SK-N-MC (cell line): ENCODE measurements at regions not wholly inside any gene's neighbourhood (a gene's known extent, or its start where the extent isn't known, plus 50 kb on each side); places are given as distances from the start of the nearest gene placed in this dataset.
"Not testable (repeated sequence)": the region's sequence is repeated elsewhere in the genome, so short reads cannot be mapped to it uniquely, and the experiment has no call there.

Source experiments
- DNase-seq: peaks from one replicate; pipeline ENCODE4 v3.0.0-alpha.2; 2011; ENCODE audit warnings: low read depth, low spot score
- H3K27ac ChIP-seq: fragments of 200-600 bp; sonication (generic); 2 replicates; pipeline ENCODE4 v1.5.1; 2016; ENCODE audit warnings: mixed run types
- H3K36me3 ChIP-seq: fragments of 200-600 bp; sonication (generic); 2 replicates; pipeline ENCODE4 v1.6.1; 2017; ENCODE audit warnings: antibody characterized with exemption, low read length, mixed read lengths; ENCODE audit not compliant: insufficient read depth
- H3K4me3 ChIP-seq: fragments of 200-600 bp; sonication (generic); 2 replicates; pipeline ENCODE4 v1.5.1; 2016
- H3K9ac ChIP-seq: fragments of 200-600 bp; sonication (generic); 2 replicates; pipeline ENCODE4 v1.8.0; 2017; ENCODE audit warnings: mixed run types, mixed read lengths; ENCODE audit not compliant: insufficient read length
- H3K9me3 ChIP-seq: fragments of 200-600 bp; sonication (generic); 2 replicates; pipeline ENCODE4 v1.6.1; 2017; ENCODE audit warnings: low read depth, mild to moderate bottlenecking, antibody characterized with exemption, low read length, moderate library complexity, mixed read lengths
- EZH2 ChIP-seq: fragments of 200-600 bp; sonication (generic); IDR thresholded peaks from one replicate; pipeline ENCODE4 v1.6.1; 2017; ENCODE audit warnings: antibody characterized with exemption
- FOXP2 ChIP-seq: optimal IDR thresholded peaks from 2 replicates; pipeline ENCODE3; 2011; ENCODE audit warnings: mild to moderate bottlenecking, moderate library complexity; ENCODE audit not compliant: insufficient read depth; ENCODE audit errors: extremely low read length, control extremely low read depth
- POLR2AphosphoS5 ChIP-seq: IDR thresholded peaks from 2 replicates; pipeline ENCODE4 v1.6.1; 2012; ENCODE audit warnings: mild to moderate bottlenecking, low read depth, low read length, borderline replicate concordance

GRCh38 chr11:112346586-112346985 lies 85.9 kb upstream of the PLET1 start:
- no peak for DNase-seq
- H3K36me3 ChIP-seq = no peaks in the 10 kb centered on the region
- TF ChIP-seq EZH2 (no peak), FOXP2 (no peak), POLR2AphosphoS5 (no peak)
- no peaks in the 10 kb centered on the region for H3K9me3 ChIP-seq
- no peak overlapping the region for H3K4me3 ChIP-seq
- no peak overlapping the region for H3K9ac ChIP-seq
- H3K27ac ChIP-seq = no peak overlapping the region

GRCh38 chr11:112348480-112349029 lies 87.9 kb upstream of the PLET1 start:
- no peak for DNase-seq
- Histone ChIP-seq H3K9me3 (no peaks in the 10 kb centered on the region), H3K27ac (no peak overlapping the region), H3K4me3 (no peak overlapping the region), H3K9ac (no peak overlapping the region), H3K36me3 (no peaks in the 10 kb centered on the region)
- TF ChIP-seq FOXP2 = no peak
- TF ChIP-seq EZH2 = no peak
- TF ChIP-seq POLR2AphosphoS5 = no peak

DNA sequence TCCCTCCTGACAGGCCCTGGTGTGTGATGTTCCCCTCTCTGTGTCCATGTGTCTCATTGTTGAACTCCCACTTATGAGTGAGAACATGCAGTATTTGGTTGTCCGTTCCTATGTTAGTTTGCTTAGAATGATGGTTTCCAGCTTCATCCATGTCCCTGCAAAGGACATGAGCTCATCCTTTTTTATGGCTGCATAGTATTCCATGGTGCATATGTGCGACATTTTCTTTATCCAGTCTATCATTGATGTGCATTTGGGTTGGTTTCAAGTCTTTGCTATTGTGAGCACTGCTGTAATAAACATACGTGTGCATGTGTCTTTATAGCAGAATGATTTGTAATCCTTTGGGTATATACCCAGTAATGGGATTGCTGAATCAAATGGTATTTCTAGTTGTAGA lies 90.8 kb upstream of the PLET1 start:
- not testable (repeated sequence) for H3K9me3 ChIP-seq, H3K36me3 ChIP-seq, H3K9ac ChIP-seq, DNase-seq, H3K4me3 ChIP-seq, H3K27ac ChIP-seq

DNA sequence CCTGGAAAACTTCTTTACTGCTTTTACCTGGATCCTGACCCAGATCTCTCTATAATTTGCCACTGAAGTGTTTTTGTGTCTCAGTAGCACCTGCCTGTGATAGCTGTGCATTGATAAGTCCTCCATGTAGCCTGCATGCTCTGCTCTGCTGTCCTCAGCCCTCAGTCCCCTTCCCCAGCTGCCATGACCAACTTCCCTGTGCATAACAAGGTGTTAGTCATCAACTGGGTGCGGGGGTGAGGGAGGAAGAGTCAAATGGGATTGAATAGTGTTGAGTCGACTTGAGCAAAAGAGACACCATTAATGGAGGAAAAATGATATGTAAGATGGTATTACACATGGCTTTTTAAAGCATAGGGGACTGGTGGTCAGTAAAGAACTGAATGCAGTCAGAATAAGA lies 92.2 kb upstream of the PLET1 start:
- Histone ChIP-seq H3K4me3 (no peak overlapping the region), H3K36me3 (no peaks in the 10 kb centered on the region), H3K9me3 (no peaks in the 10 kb centered on the region), H3K27ac (no peak overlapping the region), H3K9ac (no peak overlapping the region)
- no peak for DNase-seq
- TF ChIP-seq POLR2AphosphoS5 (no peak), EZH2 (no peak), FOXP2 (no peak)

GRCh38 chr11:112354364-112354763 lies 93.7 kb upstream of the PLET1 start:
- H3K9me3 ChIP-seq = no peaks in the 10 kb centered on the region
- TF ChIP-seq EZH2 (no peak), POLR2AphosphoS5 (no peak), FOXP2 (no peak)

GRCh38 chr11:112355726-112356125 lies 95.1 kb upstream of the PLET1 start:
- DNase-seq = no peak

More at GRCh38 chr11:112354364-112354763, 93.7 kb upstream of the PLET1 start:
- H3K27ac ChIP-seq = no peak overlapping the region
- no peak overlapping the region for H3K4me3 ChIP-seq
- DNase-seq = no peak
- no peak overlapping the region for H3K9ac ChIP-seq
- no peaks in the 10 kb centered on the region for H3K36me3 ChIP-seq

GRCh38 chr11:112357488-112357887 lies 96.8 kb upstream of the PLET1 start:
- no peak for DNase-seq
- TF ChIP-seq FOXP2 (no peak), EZH2 (no peak), POLR2AphosphoS5 (no peak)
- Histone ChIP-seq H3K4me3 (no peak overlapping the region), H3K9me3 (no peaks in the 10 kb centered on the region), H3K9ac (no peak overlapping the region), H3K36me3 (no peaks in the 10 kb centered on the region), H3K27ac (no peak overlapping the region)

More at GRCh38 chr11:112355726-112356125, 95.1 kb upstream of the PLET1 start:
- Histone ChIP-seq H3K36me3 (no peaks in the 10 kb centered on the region), H3K27ac (no peak overlapping the region), H3K9ac (no peak overlapping the region), H3K4me3 (no peak overlapping the region), H3K9me3 (no peaks in the 10 kb centered on the region)
- no peak for TF ChIP-seq FOXP2

DNA sequence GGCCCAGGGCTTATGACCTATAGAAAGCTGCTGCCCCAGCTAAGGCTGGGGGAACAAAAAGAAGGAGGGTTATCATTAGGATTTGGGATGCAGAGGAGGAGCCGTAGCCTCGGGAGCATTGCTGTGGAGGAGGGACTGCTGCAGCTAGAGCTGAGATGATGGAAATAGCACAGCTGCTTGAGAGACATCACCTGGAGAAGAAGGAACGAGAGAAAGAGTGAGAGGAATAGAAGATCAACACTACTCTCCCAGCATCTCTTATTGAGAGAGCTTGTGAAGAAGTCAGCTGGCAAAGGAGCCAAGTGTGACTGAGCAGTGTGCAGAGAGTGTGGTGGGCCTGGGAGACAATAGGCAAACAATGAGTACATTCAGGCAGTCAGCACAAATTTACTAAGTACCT lies 100.7 kb upstream of the PLET1 start:
- Histone ChIP-seq H3K9me3 (no peaks in the 10 kb centered on the region), H3K36me3 (no peaks in the 10 kb centered on the region), H3K9ac (no peak overlapping the region), H3K27ac (no peak overlapping the region), H3K4me3 (no peak overlapping the region)
- no peak for DNase-seq
- TF ChIP-seq FOXP2 (no peak), POLR2AphosphoS5 (no peak), EZH2 (no peak)

DNA sequence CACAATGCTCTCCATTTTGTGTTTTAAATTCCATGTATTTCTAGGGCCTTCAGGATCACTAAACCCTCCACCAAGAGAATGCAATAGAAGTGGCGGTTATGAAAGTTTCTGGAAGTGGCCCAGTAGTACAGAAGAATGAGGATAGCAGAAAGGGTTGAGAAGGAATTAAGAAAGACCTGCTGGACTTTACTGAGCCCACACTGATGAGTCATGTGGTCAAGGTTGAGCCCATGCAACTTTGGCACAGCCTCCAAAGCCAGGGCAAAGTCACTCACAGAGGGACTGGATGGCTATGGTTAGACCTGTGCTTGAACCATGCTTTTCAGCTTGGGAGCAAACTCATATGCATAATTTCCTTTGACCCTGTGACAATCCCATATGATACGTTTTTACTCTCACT lies 102.9 kb upstream of the PLET1 start:
- Histone ChIP-seq H3K9ac (no peak overlapping the region), H3K4me3 (no peak overlapping the region), H3K9me3 (no peaks in the 10 kb centered on the region), H3K36me3 (no peaks in the 10 kb centered on the region), H3K27ac (no peak overlapping the region)
- TF ChIP-seq FOXP2 (no peak), EZH2 (no peak), POLR2AphosphoS5 (no peak)
- DNase-seq = no peak
